ENCODE measurements at regions not wholly inside any gene's neighbourhood (a gene's known extent, or its start where the extent isn't known, plus 50 kb on each side); places are given as distances from the start of the nearest gene placed in this dataset.

GRCh38 chr10:52855546-52856325 lies 83.2 kb upstream of the MBL2 start:
- H3K9ac ChIP-seq (ENCODE audit: low read depth in 1 of 2, low read length in 2 of 2): no peak overlapping the region
- H3K9me3 ChIP-seq (ENCODE audit: control insufficient read depth in 1 of 2, low read length in 2 of 2): no peaks in the 10 kb centered on the region
- no peak overlapping the region for H3K27ac ChIP-seq (ENCODE audit: low read depth, low read length)
- H3K4me1 ChIP-seq (ENCODE audit: control insufficient read depth in 1 of 2, insufficient read depth in 2 of 2, low read length in 2 of 2): no peaks in the 10 kb centered on the region
- no peak overlapping the region for H3K4me3 ChIP-seq (ENCODE audit: low read depth in 1 of 2, low read length in 2 of 2)
- H3K36me3 ChIP-seq (ENCODE audit: control insufficient read depth in 1 of 2, insufficient read depth in 2 of 2, low read length in 2 of 2): no peaks in the 10 kb centered on the region
- no peaks in the 10 kb centered on the region for H3K27me3 ChIP-seq (ENCODE audit: control insufficient read depth in 1 of 2, insufficient read depth in 2 of 2, low read length in 2 of 2)

GRCh38 chr10:52853704-52854103 lies 81.1 kb upstream of the MBL2 start:
- no peak overlapping the region for H3K9ac ChIP-seq (ENCODE audit: low read depth in 1 of 2, low read length in 2 of 2)
- no peaks in the 10 kb centered on the region for H3K36me3 ChIP-seq (ENCODE audit: control insufficient read depth in 1 of 2, insufficient read depth in 2 of 2, low read length in 2 of 2)
- no peak overlapping the region for H3K27ac ChIP-seq (ENCODE audit: low read depth, low read length)
- no peak overlapping the region for H3K4me3 ChIP-seq (ENCODE audit: low read depth in 1 of 2, low read length in 2 of 2)
- H3K27me3 ChIP-seq (ENCODE audit: control insufficient read depth in 1 of 2, insufficient read depth in 2 of 2, low read length in 2 of 2): no peaks in the 10 kb centered on the region
- H3K4me1 ChIP-seq (ENCODE audit: control insufficient read depth in 1 of 2, insufficient read depth in 2 of 2, low read length in 2 of 2): no peaks in the 10 kb centered on the region
- no peaks in the 10 kb centered on the region for H3K9me3 ChIP-seq (ENCODE audit: control insufficient read depth in 1 of 2, low read length in 2 of 2)

- Histone ChIP-seq H3K4me3 (ENCODE audit: low read depth in 1 of 2, low read length in 2 of 2) (no peak overlapping the region), H3K36me3 (ENCODE audit: control insufficient read depth in 1 of 2, insufficient read depth in 2 of 2, low read length in 2 of 2) (no peaks in the 10 kb centered on the region), H3K9me3 (ENCODE audit: control insufficient read depth in 1 of 2, low read length in 2 of 2) (no peaks in the 10 kb centered on the region), H3K27ac (ENCODE audit: low read depth, low read length) (no peak overlapping the region), H3K4me1 (ENCODE audit: control insufficient read depth in 1 of 2, insufficient read depth in 2 of 2, low read length in 2 of 2) (no peaks in the 10 kb centered on the region), H3K27me3 (ENCODE audit: control insufficient read depth in 1 of 2, insufficient read depth in 2 of 2, low read length in 2 of 2) (no peaks in the 10 kb centered on the region), H3K9ac (ENCODE audit: low read depth in 1 of 2, low read length in 2 of 2) (no peak overlapping the region)
Observed at GRCh38 chr10:52836816-52837215, 64.2 kb upstream of the MBL2 start.

Measured in duodenal mucosa (tissue), 2 donors.